ENCODE measurements at regions not wholly inside any gene's neighbourhood (a gene's known extent, or its start where the extent isn't known, plus 50 kb on each side); places are given as distances from the start of the nearest gene placed in this dataset.
"Not testable (repeated sequence)": the region's sequence is repeated elsewhere in the genome, so short reads cannot be mapped to it uniquely, and the experiment has no call there.

DNA sequence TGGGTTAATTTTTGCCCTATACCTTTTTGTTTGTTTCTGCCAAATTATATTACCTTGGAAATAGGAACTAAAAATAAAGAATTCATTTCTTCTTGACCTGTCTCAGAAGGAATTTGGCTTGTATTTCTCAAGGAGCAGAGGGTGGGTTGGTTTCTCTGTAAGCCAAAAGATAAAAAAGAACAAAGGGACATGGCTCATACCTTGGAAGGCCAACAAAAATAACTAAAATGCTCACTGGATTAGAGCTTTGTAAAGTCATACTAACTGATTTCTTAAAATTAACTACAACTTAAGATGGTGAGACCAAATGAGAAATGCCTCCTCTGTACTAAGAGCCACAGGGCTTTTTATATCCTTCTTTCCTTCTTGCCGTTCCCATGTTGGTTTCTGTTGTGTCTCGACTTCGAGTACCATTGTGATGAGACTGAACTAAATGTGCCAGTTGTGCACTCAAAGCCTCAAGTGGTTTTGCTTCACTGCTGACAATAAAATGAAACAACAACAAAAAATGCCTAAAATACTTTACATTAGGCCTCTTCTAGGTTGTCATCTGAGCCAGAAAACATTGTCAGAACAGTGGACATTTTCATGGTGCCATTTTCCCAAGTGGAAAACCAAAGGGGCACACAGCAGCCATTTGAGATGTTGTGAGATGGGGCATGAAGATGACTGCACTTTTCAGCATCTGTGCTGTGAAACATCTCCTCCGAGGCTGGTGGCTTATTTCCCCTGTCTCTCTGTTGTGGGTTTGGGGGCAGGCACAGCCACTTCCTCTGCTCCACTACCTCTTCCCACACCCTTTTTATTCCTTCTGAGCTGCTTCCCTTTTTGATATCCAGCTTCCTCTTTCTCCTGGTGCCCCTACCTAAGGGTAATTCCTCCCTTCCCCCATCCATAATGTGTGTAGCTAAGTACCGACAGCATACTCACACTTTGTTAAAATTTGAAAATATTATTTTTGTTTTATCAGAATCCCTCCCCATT is 51.8 kb upstream of the AGR3 start:
- no peak for FAIRE-seq

DNA sequence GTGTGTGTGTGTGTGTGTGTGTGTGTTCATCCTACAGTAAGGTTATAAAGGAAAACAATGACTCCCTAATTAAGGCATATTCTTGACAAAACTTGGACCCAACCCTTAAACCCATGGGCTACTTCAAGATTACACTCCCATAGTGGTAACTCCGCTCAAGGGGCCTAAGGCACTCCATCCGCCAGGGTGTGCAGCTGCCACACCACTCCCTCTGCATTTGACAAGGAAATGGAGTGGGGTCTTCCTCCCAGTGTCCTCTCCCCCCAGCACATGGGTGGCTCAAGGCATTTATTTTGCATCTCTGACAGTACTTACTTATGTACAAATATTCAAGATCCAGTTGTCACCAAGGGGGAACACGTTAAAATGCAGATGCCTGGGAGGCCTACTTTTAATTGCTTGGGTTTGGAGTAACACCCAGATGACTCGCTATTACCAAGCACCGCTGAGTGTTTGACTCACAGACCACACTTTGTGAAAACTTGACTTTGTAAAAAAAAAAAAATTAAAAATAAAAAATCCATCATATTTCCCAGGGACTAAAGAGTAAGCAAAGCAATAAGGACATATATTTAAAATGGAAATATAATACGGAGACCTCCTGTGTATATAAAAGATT is 53.0 kb upstream of the AGR3 start:
- FAIRE-seq = no peak

DNA sequence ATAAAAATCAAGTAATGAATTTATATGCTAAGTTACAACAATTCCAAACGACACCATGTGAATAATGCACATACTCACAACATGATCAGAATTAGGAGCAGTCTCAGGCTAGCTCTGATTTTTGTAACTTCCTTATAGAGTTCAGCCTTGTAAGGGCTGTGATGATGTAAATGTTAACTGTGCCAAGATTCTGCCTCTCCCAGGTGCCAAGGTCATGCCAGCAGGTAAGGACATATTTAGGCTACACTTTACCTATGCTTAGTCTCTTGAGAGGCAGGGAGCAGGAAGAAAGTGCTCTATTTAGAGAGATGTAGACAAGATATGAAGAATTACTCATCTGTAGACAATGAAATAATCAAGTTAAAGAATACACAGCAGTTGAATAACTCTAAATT is 53.6 kb upstream of the AGR3 start:
- no peak for FAIRE-seq

DNA sequence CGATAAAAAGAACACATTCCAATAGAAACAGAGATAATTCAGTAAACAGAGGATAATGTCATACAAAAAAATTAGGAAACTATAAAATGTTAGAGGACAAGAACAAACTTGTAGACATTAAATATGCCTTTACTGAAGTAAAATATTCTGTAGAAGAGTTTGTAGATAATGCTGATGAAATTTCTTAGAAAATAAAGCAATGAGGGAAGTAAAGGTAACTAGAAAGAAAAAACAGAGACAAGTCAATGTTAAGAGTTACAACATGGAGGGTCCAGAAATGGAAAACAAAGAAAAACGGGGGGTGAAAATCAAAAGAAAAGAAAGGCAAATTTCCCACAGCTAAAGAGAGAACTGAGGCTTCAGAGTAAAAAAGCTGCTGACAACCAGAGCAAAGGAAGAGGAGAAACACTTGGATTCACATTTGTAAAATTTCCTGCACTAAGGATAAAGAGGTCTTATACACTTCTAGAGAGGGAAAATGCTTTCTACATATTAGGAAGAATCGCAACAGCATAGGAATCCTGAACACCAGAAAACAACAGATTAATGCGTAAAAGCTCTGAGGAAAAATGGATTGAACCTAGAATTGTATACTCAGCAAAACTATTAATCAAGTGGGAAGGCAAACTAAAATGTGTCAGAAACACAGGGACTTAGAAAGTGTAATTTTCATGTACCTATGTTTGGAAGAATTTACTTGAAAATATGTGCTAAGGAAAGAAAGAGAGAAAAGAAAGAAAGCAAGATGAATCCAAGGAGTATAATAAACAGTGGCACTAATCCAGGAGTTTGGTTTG is 55.0 kb upstream of the AGR3 start:
- no peak for FAIRE-seq

DNA sequence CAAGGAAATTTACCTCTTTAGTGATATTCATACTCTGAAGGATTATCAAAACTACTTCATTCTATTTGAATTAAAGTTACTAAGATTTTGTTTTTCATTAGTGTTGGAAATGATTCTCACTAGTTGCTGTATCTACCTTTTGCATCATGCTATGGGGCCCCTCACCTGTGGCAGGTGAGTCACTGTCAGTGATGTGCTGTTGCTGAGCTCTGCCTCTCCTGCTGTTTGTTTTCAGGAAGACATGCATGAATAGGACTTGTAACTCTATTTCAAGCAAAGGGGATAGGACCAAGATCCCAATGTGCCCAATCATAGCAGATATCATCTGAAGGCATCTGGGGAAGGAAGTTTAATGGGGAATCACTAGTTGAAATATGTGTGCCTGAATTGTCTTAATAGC is 57.4 kb upstream of the AGR3 start:
- FAIRE-seq = no peak

DNA sequence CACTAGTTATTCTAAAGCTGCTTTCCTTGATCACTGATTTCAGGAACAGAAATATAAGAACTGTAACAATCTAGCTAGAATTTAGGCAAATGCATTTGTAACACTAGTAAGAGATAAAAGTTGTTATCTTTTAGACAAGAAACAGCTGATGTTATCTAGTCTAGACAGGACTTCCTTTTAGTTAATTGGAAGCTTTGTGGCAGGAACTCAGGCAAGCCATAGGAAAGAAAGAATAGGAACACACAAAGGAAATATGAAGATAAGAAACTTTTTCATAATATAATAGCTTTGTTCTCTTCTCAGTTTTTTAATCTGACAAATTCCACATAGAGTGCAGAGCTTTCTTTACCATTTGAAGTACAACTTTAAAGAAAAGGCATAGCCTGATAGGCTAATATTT is 59.0 kb upstream of the AGR3 start:
- FAIRE-seq = no peak

DNA sequence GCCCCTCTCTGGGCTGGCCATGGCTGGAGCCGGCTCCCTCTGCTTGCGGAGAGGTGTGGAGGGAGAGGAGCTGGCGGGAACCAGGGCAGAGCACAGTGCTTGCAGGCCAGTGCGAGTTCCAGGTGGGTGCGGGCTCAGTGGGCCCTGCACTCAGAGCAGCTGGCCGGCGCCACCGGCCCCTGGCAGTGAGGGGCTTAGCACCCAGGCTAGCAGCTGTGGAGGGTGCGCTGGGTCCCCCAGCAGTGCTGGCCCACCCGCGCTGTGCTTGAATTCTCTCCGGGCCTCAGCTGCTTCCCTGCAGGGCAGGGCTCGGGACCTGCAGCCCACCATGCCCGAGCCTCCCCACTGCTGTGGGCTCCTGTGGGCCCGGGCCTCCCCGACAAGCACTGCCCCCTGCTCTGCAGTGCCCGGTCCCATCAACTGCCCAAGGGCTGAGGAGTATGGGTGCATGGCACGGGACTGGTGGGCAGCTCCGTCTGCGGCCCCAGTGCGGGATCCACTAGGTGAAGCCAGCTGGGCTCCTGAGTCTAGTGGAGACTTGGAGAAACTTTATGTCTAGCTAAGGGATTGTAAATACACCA is 61.2 kb upstream of the AGR3 start:
- no peak for FAIRE-seq

DNA sequence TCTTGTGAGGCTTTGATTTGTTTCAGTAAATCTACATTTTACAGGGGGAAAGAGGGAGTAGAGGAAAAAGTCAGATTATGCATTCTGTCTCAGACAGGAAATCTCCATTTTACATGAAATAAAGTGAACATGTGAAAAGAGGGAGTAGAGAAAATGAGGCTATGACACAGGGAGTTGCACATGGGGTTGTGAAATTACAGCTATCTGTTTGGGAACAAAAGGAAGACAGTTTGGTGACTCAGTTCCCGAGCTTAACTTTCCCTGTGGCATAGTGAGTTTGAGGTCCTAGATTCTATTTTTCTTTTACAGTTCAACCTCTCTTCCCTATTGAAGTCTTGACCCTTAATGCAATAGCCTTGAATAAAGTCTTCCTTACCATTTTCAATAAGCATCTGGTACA is 63.2 kb upstream of the AGR3 start:
- FAIRE-seq = no peak

DNA sequence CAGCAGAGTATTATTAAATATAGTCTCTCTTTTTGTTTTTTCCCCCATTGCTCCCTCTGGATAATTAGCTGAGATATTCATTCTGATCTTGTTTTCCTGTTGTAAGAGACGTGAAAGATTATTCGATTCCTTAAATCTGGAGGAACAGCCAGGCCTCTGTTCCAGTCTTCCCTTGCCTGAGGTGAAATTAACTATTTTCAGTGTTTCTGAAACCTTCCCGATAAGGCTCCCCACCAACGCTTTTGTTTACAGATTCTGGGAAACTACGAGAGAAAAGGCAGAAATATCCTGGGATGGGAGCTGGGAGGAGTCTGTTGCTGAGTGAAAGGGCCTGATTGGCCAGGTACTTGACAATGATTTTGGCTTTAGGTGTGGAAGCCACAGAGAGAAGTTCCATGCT is 63.6 kb upstream of the AGR3 start:
- FAIRE-seq = no peak

DNA sequence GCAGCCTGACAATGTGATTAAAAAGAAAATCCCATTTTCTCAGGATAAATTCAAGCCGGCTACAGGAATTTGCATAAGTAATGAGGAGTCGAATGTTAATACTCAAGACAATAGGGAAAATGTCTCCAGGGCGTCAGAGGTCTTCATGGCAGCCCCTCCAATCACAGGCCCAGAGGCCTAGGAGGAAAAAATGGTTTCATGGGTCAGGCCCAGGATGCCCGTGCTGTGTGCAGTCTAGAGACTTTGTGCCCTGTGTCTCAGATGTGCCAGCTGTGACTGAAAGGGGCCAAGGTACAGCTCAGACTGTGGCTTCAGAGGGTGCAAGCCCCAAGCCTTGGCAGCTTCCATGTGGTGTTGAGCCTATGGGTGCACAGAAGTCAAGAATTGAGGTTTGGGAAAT is 66.3 kb upstream of the AGR3 start:
- FAIRE-seq = not testable (repeated sequence)

DNA sequence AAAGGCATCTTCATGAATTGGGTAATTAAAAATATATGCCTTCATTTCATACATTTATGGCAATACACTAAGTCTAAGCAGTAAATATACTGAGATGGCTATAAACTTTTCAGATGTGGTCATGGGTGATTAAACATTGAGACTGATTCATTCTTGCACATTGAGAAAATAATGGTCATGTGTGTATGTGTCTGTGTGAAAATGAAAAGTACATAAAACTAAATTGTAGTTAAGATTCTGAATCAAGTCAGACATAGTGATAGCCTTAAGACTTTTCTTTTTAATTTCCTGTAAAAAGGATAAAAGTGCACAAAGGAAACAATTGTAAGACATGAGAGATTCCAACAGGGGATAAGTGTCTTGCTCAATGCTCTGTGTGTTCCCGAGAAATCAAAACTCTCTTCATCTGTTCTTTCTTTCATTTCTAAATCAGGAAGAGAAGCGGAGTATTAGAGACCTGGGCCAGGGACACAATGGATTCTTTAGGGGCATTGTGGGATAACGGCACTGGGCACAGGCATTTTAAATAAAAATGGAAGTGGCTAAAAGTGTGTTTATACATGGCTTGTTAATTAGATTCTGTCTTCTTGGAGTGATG is 69.8 kb upstream of the AGR3 start:
- no peak for FAIRE-seq

DNA sequence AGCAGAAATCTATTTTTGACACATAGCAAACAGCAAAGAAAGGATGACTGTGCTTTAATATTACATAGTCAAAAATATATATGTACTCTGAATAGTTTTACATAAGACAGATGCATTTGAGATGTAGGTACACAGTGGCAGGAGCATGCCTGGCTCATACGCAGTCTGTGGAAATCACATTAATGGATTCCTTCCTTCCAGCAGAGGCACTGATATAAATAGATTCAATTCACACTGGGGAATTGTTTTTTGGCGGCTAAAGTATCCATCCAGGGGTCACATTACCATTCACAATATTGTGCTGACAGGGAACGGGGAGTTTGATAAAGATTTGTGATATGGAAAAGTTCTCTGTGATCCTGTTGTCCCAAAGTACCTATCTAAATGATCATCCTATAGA is 72.5 kb upstream of the AGR3 start:
- FAIRE-seq = no peak

DNA sequence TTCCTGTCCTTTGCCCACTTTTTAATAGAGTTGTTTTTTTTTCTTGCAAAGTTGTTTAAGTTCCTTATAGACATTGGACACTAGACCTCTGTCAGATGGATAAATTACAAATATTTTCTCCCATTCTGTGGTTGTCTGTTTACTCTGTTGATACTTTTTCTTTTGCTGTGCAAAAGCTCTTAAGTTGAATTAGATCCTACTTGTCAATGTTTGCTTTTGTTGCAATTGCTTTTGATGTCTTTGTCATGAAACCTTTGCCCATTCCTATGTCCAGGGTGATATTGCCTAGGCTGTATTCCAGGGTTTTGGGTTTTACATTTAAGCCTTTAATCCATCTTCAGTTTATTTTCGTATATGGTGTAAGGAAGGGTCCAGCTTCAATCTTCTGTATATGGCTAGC is 76.9 kb upstream of the AGR3 start:
- no peak for FAIRE-seq

DNA sequence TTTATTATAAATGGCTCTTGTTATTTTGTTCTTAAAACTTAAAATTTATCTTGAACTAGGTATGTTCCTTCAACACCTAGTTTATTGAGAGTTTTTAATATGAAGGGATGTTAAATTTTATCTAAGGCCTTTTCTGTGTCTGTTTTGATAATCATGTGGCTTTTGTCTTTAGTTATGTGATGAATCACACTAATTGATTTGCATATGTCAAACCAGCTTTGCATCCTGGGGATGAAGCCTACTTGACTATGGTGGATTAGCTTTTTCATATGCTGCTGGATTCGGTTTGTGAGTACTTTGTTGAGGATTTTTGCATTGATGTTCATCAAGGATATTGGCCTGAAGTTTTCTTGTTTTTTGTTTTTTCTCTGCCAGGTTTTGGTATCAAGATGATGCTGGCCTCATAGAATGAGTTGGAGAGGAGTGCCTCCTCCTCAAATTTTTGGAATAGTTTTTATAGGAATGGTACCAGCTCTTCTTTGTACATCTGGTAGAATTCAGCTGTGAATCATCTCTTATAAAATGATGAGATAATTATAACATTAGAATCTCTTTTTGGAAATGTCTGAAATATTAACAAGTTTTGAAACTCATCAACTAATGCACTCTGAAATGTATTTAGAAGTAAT is 78.7 kb upstream of the AGR3 start:
- FAIRE-seq = no peak

DNA sequence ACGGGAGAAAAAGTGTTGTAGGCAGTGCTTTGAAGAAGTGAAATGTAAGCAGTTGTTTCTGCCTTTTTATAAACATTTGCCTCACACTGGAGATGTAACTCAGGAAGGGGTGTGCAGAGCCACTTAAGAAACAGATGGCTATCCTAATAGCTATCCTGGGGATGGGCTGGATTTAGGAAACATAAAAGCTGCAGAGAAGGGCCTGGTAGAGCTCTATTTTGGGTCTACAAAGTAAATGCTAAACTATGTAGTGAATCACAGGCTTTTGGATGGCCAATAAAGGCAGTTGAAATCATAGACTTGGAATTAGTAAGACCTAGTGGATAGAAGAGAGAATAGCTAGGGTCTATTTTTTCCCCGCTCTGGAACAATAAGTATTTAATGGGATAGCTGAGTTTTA is 79.9 kb upstream of the AGR3 start:
- no peak for FAIRE-seq

DNA sequence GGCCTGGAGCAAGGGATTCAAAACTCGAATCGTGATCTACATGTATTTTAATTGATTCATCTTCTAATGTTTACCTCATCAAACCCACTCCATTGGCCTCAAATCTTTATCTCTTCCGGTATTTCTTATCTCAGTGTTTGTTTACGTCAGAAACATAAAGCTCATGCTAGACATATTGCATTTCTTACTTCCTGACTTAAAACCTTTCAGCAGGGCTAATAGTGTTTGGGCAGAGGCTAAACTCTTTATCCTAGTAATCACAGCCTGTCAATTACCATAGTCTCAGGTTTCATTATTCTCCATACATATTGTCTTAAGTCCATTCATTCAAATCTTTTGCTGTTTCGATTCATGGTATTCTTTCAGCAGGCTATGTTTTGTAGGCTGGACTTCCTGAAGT is 81.3 kb upstream of the AGR3 start:
- no peak for FAIRE-seq

DNA sequence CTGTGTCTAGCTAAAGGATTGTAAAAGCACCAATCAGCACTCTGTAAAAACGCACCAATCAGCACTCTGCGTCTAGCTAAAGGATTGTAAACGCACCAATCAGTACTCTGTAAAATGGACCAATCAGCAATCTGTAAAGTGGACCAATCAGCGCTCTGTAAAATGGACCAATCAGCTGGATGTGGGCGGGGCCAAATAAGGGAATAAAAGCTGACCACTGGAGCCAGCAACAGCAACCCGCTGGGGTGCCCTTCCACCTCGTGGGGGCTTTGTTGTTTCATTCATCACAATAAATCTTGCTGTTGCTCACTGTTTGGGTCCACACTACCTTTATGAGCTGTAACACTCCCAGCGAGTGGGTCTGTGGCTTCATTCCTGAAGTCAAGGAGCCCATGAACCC is 83.9 kb upstream of the AGR3 start:
- not testable (repeated sequence) for FAIRE-seq

DNA sequence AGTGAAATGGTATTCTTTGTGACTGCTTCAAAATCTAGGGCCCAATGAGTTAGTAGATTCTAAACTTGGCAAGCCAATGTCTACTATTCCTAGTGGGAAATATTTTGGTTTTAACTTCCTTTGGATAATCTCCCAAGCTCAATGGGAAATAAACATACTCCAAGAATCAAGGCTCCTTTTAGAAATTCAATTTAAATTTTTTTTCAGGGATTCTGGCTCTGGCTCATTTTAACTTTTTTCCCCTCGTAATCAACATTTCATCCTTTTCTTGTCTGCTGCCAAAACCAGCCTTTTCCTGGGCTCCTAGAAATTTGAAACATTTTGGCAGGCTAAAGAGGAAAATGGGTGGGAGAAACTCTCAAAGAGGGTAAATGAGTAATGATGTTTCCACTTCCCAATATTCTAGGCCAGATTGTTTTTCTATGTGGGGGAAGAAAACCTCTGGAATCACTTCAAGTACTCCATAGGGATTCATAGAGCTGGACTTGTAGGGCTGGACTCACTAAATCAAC is 85.6 kb upstream of the AGR3 start:
- FAIRE-seq = no peak

DNA sequence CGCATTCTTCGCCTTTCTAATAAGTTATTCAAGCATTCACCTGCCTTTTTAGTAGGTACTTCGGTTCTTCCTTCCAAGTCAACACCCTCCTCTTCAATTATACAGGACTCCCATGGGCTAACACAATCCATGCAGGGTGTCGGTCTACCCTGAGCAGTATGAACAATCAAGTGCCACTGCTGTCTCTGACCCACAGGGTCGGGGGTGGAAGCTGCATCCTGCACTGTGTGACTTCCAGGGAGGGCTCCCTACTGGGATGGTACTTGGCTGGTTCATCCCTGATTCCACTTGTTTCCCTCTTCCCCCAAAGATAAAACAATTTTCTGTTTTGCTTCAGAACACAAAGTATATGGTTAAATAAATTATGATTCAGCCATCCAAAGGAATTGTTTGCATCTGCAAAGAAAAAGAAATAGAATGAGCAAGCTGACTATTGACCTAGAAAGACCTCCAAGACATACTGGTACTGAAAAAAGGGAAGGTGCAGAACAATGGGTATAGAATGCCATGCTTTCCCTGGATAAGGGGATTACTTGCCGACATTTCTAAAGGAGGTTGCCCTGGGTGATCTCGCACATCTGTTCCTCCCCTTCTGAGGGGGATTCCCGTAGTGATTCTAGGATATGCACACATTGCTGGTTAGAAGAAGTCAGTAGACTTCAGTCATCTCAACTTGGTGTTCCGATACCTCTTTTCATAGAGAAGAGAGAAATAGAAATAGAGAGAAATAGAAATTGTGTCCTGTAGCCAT is 89.1 kb upstream of the AGR3 start:
- no peak for FAIRE-seq

DNA sequence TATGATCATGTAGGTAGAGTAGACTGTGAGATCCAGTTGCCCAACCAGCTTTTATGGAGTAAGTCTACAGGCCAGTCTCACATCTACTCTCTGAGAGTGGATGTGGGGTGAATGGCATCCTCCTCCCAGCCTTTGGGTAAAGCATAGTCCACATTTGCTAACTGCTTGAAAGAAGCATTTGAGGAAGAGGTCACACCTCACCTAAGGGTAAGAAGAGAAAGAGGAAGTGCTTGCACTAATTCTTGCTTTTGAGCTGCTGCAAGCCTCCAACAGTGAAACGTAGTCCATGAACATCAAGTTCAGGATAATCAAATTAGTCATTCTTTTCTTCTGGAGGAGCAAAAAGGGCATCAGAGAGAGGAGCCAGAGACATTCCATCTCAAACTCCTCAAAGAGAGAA is 93.9 kb upstream of the AGR3 start:
- FAIRE-seq = no peak

Data from G401.6 (cell line).